ENCODE measurements at regions not wholly inside any gene's neighbourhood (a gene's known extent, or its start where the extent isn't known, plus 50 kb on each side); places are given as distances from the start of the nearest gene placed in this dataset.
"Not testable (repeated sequence)": the region's sequence is repeated elsewhere in the genome, so short reads cannot be mapped to it uniquely, and the experiment has no call there.

GRCh38 chr5:130526708-130527107 is 622.4 kb downstream of the CHSY3 start:
- no peak overlapping the region for H3K4me3 Mint-ChIP-seq

GRCh38 chr5:130520211-130520610 is 615.9 kb downstream of the CHSY3 start:
- H3K27ac Mint-ChIP-seq: no peak overlapping the region
- no peak overlapping the region for H3K4me3 Mint-ChIP-seq
- no peaks in the 10 kb centered on the region for H3K27me3 Mint-ChIP-seq
- H3K4me1 Mint-ChIP-seq: no peaks in the 10 kb centered on the region
- H3K9me3 Mint-ChIP-seq: peaks cover 10% of the 10 kb centered on the region
- H3K36me3 Mint-ChIP-seq: no peaks in the 10 kb centered on the region
- no peak for DNase-seq

More at GRCh38 chr5:130526708-130527107, 622.4 kb downstream of the CHSY3 start:
- Mint-ChIP-seq H3K27ac (no peak overlapping the region), H3K36me3 (no peaks in the 10 kb centered on the region), H3K9me3 (no peaks in the 10 kb centered on the region), H3K27me3 (no peaks in the 10 kb centered on the region), H3K4me1 (no peaks in the 10 kb centered on the region)
- no peak for DNase-seq

GRCh38 chr5:130514984-130515690 is 610.9 kb downstream of the CHSY3 start:
- no peak overlapping the region for H3K4me3 Mint-ChIP-seq
- H3K27me3 Mint-ChIP-seq: no peaks in the 10 kb centered on the region
- H3K4me1 Mint-ChIP-seq: no peaks in the 10 kb centered on the region
- H3K36me3 Mint-ChIP-seq: no peaks in the 10 kb centered on the region
- H3K27ac Mint-ChIP-seq: no peak overlapping the region
- no peak for DNase-seq
- H3K9me3 Mint-ChIP-seq: peaks cover 10% of the 10 kb centered on the region

- no peak overlapping the region for H3K4me3 Mint-ChIP-seq
- DNase-seq: no peak
- H3K9me3 Mint-ChIP-seq: no peaks in the 10 kb centered on the region
- no peak overlapping the region for H3K27ac Mint-ChIP-seq
- H3K27me3 Mint-ChIP-seq: no peaks in the 10 kb centered on the region
- H3K4me1 Mint-ChIP-seq: no peaks in the 10 kb centered on the region
- no peaks in the 10 kb centered on the region for H3K36me3 Mint-ChIP-seq
Measured at GRCh38 chr5:130502702-130503101, 598.4 kb downstream of the CHSY3 start.

GRCh38 chr5:130501151-130501865 is 597.0 kb downstream of the CHSY3 start:
- no peak for DNase-seq
- Mint-ChIP-seq H3K27ac (no peak overlapping the region), H3K4me3 (no peak overlapping the region), H3K9me3 (no peaks in the 10 kb centered on the region), H3K4me1 (no peaks in the 10 kb centered on the region), H3K36me3 (no peaks in the 10 kb centered on the region), H3K27me3 (no peaks in the 10 kb centered on the region)

- not testable (repeated sequence) for H3K9me3 Mint-ChIP-seq, H3K27me3 Mint-ChIP-seq, H3K4me3 Mint-ChIP-seq, DNase-seq, H3K36me3 Mint-ChIP-seq, H3K4me1 Mint-ChIP-seq, H3K27ac Mint-ChIP-seq
Measured at GRCh38 chr5:130500495-130500894, 596.2 kb downstream of the CHSY3 start.

- Mint-ChIP-seq H3K4me3 (no peak overlapping the region), H3K27me3 (no peaks in the 10 kb centered on the region), H3K4me1 (no peaks in the 10 kb centered on the region), H3K9me3 (peaks cover 7% of the 10 kb centered on the region), H3K36me3 (no peaks in the 10 kb centered on the region), H3K27ac (no peak overlapping the region)
- DNase-seq: no peak
Measured at GRCh38 chr5:130496215-130496614, 592.0 kb downstream of the CHSY3 start.

GRCh38 chr5:130488252-130488651 is 584.0 kb downstream of the CHSY3 start:
- Mint-ChIP-seq H3K4me1 (no peaks in the 10 kb centered on the region), H3K27me3 (no peaks in the 10 kb centered on the region), H3K4me3 (no peak overlapping the region), H3K36me3 (no peaks in the 10 kb centered on the region), H3K9me3 (peaks cover 3% of the 10 kb centered on the region), H3K27ac (no peak overlapping the region)
- no peak for DNase-seq

- Mint-ChIP-seq H3K4me3 (no peak overlapping the region), H3K27me3 (peaks cover 8% of the 10 kb centered on the region), H3K27ac (no peak overlapping the region), H3K4me1 (no peaks in the 10 kb centered on the region), H3K36me3 (no peaks in the 10 kb centered on the region), H3K9me3 (peaks cover 10% of the 10 kb centered on the region)
- DNase-seq: no peak
Measured at GRCh38 chr5:130479045-130479804, 575.0 kb downstream of the CHSY3 start.

GRCh38 chr5:130476325-130476724 is 572.1 kb downstream of the CHSY3 start:
- Mint-ChIP-seq H3K27me3 (peaks cover 4% of the 10 kb centered on the region), H3K4me1 (no peaks in the 10 kb centered on the region), H3K4me3 (no peak overlapping the region)

GRCh38 chr5:130462516-130462915 is 558.3 kb downstream of the CHSY3 start:
- no peak overlapping the region for H3K27ac Mint-ChIP-seq
- H3K36me3 Mint-ChIP-seq: no peaks in the 10 kb centered on the region
- H3K4me1 Mint-ChIP-seq: no peaks in the 10 kb centered on the region

More at GRCh38 chr5:130476325-130476724, 572.1 kb downstream of the CHSY3 start:
- no peak for DNase-seq
- Mint-ChIP-seq H3K36me3 (no peaks in the 10 kb centered on the region), H3K27ac (no peak overlapping the region), H3K9me3 (peaks cover 13% of the 10 kb centered on the region)

GRCh38 chr5:130455175-130455574 is 550.9 kb downstream of the CHSY3 start:
- no peaks in the 10 kb centered on the region for H3K4me1 Mint-ChIP-seq
- H3K36me3 Mint-ChIP-seq: no peaks in the 10 kb centered on the region
- no peaks in the 10 kb centered on the region for H3K27me3 Mint-ChIP-seq
- no peak overlapping the region for H3K27ac Mint-ChIP-seq
- peaks cover 20% of the 10 kb centered on the region for H3K9me3 Mint-ChIP-seq
- DNase-seq: no peak
- no peak overlapping the region for H3K4me3 Mint-ChIP-seq

More at GRCh38 chr5:130462516-130462915, 558.3 kb downstream of the CHSY3 start:
- peaks cover 6% of the 10 kb centered on the region for H3K9me3 Mint-ChIP-seq
- H3K27me3 Mint-ChIP-seq: no peaks in the 10 kb centered on the region
- no peak for DNase-seq
- no peak overlapping the region for H3K4me3 Mint-ChIP-seq

- Mint-ChIP-seq H3K9me3 (peaks cover 14% of the 10 kb centered on the region), H3K36me3 (no peaks in the 10 kb centered on the region), H3K27me3 (no peaks in the 10 kb centered on the region), H3K4me1 (no peaks in the 10 kb centered on the region), H3K4me3 (no peak overlapping the region), H3K27ac (no peak overlapping the region)
- DNase-seq: no peak
Measured at GRCh38 chr5:130452744-130453143, 548.5 kb downstream of the CHSY3 start.

GRCh38 chr5:130436430-130436829 is 532.2 kb downstream of the CHSY3 start:
- H3K27me3 Mint-ChIP-seq: no peaks in the 10 kb centered on the region
- no peaks in the 10 kb centered on the region for H3K4me1 Mint-ChIP-seq
- peaks cover 9% of the 10 kb centered on the region for H3K9me3 Mint-ChIP-seq
- no peak overlapping the region for H3K27ac Mint-ChIP-seq
- H3K4me3 Mint-ChIP-seq: no peak overlapping the region
- DNase-seq: no peak
- no peaks in the 10 kb centered on the region for H3K36me3 Mint-ChIP-seq

GRCh38 chr5:130427222-130427955 is 523.1 kb downstream of the CHSY3 start:
- Mint-ChIP-seq H3K9me3 (no peaks in the 10 kb centered on the region), H3K4me1 (no peaks in the 10 kb centered on the region), H3K36me3 (no peaks in the 10 kb centered on the region), H3K4me3 (no peak overlapping the region), H3K27me3 (no peaks in the 10 kb centered on the region), H3K27ac (no peak overlapping the region)
- DNase-seq: no peak
